ENCODE measurements at regions not wholly inside any gene's neighbourhood (a gene's known extent, or its start where the extent isn't known, plus 50 kb on each side); places are given as distances from the start of the nearest gene placed in this dataset.
"Not testable (repeated sequence)": the region's sequence is repeated elsewhere in the genome, so short reads cannot be mapped to it uniquely, and the experiment has no call there.

DNA sequence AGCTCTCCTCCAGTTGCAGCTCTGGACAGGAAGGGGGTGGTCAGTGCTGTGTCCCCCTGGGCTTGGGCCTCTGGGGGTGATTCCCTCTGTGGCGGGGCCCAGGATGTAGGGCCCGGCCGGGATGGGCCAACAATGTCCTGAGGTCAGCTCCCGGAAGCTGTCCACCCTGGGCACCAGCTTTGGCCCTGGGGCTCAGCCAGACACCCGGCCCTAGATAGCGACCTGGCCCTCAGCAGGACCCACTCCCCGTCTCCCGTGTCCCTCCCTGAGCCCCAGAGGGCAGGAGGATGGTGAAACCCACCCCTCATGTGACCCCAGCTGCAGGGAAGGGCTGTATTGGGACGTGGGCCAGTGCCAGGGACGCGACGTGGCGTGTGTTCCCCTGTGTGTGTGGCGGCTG, 96.8 kb downstream of the TMEM121 start:
- not testable (repeated sequence) for DNase-seq

DNA sequence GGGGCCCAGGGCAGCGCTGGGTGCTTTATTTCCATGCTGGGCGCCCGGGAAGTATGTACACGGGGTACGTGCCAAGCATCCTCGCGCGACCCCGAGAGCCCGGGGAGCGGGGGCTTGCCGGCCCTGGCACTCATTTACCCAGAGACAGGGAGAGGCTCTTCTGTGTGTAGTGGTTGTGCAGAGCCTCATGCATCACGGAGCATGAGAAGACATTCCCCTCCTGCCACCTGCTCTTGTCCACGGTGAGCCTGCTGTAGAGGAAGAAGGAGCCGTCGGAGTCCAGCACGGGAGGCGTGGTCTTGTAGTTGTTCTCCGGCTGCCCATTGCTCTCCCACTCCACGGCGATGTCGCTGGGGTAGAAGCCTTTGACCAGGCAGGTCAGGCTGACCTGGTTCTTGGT, 98.0 kb downstream of the TMEM121 start:
- not testable (repeated sequence) for DNase-seq

DNA sequence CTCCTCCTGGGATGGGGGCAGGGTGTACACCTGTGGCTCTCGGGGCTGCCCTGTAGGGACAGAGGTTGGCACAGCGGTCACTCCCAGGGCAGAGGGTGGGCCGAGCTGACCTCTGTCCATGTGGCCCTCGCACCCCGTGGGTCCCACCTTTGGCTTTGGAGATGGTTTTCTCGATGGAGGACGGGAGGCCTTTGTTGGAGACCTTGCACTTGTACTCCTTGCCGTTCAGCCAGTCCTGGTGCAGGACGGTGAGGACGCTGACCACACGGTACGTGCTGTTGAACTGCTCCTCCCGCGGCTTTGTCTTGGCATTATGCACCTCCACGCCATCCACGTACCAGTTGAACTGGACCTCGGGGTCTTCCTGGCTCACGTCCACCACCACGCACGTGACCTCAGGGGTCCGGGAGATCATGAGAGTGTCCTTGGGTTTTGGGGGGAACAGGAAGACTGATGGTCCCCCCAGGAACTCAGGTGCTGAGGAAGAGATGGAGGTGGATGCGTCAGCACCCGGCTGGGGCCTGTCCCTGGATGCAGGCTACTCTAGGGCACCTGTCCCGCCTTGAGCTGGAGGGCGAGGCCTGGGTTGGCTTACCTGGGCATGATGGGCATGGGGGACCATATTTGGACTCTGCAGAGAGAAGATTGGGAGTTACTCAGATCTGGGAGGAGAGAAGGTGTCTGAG, 98.5 kb downstream of the TMEM121 start:
- not testable (repeated sequence) for DNase-seq

DNA sequence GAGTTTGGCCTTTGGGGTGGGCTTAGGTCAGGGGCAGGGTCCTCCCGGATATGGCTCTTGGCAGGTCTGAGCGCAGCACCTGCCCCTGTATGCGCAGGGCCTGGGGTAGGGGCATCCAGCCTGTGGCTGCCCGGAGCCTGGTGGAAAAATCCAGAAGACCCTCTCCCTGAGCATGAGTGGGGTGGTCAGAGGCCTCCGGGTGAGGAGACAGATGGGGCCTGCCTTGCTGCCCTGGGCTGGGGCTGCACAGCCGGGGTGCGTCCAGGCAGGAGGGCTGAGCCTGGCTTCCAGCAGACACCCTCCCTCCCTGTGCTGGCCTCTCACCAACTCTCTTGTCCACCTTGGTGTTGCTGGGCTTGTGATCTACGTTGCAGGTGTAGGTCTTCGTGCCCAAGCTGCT, 99.1 kb downstream of the TMEM121 start:
- DNase-seq, result not testable (repeated sequence)

DNA sequence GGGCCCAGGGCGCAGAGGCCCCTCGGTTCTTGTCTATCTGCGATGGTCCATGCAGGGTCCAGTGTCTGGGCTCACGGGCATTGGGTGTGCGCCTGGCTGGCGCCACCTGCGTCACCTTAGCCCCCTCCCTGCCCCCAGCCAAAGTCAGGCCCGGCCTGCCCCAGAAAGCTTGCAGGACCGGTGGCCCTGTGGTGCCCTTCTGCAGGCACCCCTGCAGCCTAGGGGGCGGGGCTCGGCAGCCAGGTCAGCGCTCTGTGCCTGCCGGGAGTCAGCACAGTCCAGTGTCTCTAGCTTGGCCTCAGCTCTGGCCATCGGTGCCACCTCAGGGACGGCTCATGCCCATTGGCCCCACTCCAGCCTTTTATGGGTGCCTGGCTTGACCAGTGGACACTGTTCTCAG, 99.7 kb downstream of the TMEM121 start:
- DNase-seq, result not testable (repeated sequence)

DNA sequence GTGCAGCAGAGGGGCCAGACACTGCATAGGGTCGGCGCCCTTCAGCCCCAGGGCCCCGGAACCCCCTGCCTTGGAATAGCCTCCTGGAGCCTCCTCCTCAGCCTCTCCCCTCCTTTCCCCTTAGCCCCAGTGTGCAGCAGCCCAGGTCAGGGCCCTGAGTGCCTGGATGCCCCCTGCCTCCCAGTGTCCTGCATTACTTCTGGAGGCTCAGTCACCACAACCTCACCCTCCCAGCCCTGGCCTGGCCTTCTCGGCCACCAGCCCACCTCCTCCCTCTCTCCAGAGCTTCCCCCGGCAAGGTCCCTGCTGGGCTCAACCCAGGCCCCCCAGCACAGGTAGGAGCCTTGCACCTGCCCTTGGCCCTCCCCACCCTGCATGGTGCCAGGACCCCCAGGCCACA, 100.3 kb downstream of the TMEM121 start:
- DNase-seq, result not testable (repeated sequence)

DNA sequence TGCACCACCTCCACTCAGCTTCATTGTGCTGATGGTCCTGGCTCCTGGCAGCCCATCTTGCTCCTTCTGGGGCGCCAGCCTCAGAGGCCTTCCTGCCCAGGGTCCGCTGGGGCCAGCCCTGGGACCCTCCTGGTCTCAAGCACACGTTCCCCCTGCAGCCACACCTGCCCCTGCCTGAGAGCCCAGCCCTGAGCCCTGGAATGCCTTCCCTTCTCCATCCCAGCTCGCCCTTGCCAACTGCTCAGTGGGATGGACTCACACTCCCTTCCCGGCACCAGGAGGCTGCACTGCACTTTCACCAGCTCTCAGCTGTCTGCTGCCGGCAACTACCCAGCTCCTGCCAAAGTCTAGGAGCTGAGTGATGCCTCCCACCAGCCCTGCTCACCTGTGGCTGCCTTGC, 100.9 kb downstream of the TMEM121 start:
- not testable (repeated sequence) for DNase-seq

DNA sequence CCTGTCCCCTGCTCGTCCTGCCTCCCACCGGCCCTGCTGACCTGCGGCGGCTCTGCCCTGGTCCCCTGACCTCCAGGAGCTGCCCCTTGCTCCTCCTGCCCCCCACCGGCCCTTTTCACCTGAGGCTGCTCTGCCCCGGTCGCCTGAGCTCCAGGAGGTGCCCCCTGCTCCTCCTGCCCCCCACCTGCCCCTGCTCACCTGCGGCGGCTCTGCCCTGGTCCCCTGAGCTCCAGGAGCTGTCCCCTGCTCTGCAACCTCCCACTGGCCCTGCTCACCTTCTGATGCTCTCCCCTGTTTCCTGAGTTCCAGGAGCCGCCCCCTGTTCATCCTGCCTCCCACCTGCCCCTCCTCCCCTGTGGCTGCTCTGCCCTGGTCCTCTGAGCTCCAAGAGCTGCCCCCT, 101.3 kb downstream of the TMEM121 start:
- no peak for DNase-seq

DNA sequence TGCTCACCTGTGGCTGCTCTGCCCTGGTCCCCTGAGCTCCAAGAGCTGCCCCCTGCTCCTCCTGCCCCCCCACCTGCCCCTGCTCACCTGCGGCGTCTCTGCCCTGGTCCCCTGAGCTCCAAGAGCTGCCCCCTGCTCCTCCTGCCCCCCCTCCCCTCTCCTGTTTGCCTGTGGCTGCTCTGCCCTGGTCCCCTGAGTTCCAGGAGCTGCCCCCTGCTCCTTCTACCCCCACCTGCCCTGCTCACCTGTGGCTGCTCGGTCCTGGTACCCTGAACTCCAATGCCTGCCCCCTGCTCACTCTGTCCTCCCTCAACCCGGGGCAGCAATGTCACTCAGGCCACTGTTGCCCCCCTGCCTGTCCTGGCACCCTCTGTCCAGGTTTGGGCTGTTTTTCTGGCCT, 101.7 kb downstream of the TMEM121 start:
- DNase-seq, result not testable (repeated sequence)

DNA sequence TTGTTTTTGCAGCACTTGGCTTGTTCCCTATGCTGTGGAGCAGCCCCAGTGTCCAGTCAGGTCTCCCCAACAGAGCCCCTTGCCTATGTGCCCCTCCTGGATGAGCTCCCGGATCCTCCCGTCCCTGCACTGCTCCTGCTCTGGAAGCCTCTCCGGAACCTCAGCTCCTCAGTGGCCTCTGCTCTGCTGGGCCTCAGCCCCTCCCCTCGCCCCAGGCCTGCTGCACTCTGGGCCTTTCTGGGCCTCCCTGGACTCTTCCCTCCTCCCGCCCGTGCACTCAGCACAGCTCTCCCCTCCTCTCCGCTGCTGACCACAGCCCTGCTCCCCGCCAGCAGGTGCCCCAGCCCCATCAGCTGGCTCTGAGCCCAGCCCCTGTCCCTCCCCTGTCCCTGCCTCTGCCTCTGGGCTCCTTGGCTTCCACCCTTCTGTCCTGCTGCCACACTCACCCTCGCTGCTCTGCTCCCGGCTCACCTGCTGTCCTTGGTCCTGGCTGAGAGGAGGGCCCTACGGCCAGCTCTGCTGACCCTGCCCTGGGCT, 102.2 kb downstream of the TMEM121 start:
- DNase-seq, result not testable (repeated sequence)

DNA sequence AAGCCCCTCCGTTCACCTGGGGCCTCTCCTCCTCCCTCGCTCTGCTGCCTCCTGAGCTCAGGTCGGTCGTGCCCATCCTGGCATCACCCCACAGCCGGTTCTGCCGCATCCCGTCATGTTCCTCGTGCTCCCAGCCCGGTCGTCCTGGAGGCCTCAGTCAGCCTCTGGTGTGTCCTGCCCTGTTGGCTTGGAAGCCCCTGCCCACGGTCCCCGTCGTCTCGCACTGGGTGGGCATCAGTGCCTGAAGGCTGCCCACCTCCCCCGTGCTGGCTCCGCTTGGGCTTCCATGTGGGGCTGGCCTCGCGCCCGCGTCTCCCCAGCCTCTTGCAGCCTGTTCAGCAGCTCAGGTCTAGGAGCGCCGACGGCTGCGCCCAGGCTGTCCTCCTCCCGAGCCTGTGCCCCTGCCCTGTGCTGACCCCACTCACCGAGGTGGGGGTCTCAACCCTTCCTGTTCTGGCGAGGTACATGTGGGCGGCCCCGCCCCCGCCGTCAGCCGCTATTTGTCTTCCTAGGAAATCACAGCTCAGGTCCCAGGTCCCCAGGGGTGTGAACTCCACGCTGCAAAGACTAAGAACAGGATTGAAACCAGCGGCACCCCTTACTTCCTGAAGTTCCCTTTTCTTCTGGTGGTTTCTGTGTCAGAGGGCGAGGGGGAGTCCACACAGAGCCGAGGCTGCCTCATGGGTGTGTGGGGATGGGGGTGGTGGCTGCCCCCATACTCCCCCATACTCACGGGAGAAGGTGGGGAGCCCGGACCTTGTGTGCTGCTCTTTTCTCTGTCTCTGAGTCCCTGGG, 102.9 kb downstream of the TMEM121 start:
- DNase-seq, result not testable (repeated sequence)

DNA sequence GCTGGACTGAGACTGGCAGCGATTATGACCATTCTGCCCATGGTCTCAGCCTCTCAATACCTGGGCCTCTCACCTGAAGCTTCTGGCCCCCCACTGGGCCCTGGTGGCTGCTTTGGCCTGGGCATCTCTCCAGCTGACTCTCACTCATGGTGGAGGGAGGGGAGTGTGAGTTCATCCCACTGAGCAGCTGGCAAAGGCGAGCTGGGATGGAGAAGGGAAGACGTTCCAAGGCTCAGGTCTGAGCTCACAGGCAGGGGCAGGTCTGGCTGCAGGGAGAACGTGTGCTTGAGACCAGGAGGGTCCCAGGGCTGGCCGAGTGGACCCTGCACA, 103.5 kb downstream of the TMEM121 start:
- DNase-seq, result no peak

DNA sequence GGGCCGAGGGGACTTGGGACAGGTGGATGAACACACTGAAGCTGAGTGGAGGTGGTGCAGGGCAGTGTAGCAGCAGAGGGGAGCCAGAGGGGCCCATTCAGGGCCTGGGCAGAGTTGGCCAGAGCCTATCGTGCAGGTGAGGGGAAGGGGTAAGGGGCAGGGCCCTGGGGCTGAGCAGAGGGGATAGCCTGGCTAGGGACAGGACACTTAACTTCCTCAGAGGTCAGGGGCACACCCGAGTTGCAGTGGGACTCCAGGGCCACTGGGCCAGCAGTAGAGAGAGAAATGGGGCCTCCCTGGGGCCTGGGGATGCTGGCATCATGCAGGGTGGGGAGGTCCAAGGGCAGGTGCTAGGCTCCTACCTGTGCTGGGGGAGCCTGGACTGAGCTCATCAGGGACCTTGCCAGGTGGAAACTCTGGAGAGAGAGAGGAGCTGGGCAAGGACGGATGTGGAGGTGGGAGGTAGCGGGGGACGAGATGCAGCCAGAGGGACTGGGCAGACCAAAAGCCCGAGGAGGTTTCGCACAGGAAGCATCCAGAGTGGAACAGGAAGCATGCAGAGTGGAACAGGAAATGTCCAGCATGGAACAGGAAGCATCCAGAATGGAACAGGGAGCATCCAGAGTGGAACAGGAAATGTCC, 104.0 kb downstream of the TMEM121 start:
- not testable (repeated sequence) for DNase-seq

DNA sequence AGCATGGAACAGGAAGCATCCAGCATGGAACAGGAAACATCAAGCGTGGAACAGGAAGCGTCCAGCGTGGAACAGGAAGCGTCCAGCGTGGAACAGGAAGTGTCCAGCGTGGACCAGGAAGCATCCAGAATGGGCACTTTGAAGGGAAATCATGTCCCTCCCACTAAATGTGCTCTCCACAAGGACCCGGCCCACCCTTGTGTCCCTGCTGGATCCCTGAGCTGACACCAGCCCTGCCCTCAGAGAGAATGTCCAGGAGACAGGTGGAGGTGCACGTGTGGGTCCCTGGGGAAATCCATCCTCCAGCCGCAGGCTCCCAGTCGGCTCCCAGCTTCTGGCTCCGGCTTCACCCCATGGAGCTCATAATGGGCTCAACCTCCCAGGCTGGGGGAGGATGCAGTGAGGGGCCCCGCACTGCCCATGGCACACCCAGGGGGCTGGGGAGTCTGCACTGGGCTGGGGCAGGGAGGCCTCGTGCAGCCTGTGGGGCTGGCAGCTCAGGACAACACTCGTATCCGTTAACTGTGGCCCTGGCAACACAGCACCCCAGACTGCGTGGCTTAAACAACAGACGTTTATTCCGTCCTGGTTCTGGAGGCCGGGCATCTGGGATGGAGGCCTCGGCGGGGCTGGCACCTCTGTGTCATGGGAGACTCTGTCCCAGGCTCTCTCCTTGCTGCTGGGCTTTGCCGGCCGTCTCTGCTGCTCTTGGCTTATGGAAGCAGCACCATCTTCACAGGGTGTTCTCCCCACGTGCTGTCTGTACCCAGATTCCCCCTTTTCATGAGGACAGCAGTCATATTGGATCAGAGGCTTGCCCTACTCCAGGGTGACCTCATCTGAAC, 104.8 kb downstream of the TMEM121 start:
- not testable (repeated sequence) for DNase-seq

DNA sequence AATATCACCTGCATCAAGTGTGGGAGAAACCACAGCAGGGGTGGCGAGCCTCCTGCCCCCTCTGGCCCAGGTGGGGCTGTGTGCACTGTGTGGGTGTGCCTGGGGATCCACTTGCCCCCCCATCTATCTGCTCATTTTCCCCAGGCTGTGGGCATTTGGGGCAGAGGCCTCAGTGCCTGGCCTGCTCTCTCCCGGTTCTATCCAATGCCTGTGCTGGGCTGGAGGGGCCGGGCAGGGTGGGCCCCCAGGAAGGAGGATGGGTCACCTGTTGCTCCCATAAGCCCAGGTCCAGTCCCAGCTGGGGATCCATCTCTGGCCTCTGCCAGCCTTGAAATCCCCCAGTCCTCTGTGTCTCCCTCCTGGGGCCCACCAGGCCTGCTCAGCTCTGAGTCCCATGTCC, 105.6 kb downstream of the TMEM121 start:
- no peak for DNase-seq

DNA sequence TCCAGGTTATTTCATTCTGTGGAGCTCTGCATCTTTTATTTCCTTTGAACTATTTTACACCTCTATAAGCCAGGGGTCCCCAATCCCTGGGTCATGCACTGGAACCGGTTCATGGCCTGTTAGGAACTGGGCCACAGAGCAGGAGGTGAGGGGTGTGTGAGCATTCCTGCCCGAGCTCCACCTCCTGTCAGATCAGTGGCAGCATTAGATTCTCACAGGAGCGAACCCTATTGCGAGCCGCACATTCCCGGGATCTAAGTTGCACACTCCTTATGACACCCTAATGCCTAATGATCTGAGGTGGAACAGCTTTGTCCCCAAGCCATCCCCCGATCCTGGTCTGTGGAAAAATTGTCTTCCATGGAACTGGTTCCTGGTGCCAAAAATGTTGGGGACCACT, 107.2 kb downstream of the TMEM121 start:
- DNase-seq, result not testable (repeated sequence)

DNA sequence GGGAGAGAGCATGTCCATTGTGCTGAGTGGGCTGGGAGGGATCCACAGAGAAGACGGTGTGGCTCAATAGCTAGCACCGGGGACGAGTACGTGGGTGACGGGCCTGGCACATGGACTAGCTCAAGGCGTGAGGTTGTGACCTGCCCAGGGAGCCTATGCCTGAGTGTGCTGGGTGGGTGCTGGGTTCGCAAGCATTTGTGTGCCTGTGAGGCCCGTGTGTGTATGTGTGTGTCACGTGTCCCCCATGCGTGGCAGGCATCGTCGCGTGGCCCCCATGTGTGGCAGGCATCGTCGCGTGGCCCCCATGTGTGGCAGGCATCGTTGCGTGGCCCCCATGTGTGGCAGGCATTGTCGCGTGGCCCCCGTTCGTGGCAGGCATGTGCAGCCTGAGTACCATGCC, 109.2 kb downstream of the TMEM121 start:
- no peak for DNase-seq

DNA sequence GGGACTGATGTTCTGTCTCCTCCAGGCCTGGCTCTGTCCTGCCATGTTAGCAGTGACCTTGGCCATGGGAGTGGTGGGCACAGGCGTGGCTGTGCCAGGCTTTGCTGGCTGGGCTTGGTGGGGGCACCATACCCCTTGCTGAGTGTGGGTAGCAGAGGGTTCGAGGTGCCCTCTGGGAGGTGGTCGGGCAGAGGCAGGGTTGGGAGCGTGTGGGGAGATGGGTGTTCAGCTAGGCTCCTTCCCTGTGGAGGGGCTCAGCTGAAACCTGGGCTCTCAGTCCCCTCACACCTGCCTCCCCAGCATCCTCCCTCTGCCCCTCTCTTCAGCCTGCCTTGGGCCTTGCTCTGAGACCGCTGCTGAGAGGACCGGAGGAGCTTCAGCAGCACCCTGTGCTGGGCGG, 109.6 kb downstream of the TMEM121 start:
- DNase-seq, result not testable (repeated sequence)

DNA sequence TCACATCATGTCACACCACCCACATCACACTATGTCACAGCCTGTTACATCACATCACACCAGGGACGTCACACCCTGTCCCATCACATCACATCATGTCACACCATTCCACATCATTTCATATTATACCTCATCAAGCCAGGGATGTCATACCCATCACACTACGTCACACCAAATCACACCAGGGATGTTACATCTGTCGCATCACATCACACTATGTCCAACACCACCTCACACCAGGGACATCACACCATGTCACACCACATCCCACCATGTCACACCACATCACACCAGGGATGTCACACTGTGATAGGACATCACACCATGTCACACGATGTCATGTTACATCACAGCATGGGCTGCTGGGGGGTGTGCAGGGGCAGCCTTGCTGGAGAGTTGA, 110.6 kb downstream of the TMEM121 start:
- DNase-seq, result no peak

DNA sequence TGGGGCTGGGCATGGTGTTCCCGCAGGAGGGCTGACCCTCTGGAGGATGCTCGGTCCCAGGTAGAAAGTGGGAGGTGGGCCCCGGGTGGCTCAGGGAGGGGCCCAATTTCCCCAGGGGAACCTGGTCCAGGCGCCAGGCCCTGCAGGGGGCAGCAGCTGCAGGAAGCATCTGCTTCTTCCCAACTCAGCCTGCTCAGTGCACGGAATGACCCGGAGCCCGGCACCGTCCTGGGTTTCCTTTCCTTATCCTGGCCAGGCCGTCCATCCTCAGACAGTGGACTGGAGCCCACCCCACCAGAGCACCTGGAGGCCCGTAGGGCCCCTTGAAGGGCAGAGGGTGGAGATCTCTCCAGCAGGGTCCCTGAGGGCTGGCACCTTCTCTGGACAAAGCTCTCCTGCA, 111.0 kb downstream of the TMEM121 start:
- not testable (repeated sequence) for DNase-seq

DNA sequence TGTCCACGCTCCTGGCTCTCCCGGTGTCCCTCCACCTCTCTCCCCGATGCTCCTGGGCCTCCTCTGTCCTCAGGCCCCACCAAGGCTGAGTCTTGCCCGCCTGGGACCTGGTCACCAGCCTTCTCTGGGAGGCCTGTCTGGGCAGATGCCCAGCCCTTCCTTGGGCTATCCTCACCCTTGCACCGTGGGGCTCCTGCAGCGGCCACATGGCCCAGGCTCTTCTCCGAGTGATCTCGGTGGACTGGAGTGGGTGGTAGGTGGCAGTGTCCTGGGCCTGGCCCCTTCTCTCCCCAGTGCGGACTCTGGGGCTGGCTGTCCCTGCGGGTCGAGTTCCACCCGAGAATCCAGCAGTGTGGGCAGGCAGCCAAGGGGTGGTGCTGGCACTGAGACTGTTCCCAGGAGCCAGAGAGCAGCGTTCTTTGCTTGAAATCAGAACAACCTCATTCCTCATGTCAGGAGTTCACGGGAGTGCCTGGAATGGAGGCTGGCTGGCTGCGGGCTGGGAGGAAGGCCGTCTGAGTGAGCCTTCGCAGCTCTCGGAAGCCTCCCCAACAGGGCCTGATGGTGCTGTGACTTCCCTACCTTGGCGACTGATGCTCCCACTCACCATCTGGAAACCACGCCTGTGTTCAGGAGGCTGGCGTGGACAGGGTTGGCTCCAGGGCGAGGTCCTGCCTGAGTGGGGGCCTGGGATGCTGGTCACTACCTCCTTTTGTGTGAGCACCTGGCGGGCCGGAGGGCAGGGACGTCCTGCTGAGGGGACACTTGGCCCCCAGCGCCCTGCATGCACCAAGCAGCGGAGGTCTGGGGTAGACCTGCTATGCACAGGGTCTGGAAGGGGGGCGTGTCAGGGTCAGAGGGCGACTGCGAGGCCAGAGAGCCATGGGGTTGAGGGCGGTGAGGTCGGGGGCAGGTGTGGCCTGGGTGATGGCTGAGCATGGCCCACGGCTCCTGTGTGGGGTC, 113.9 kb downstream of the TMEM121 start:
- DNase-seq, result not testable (repeated sequence)
